LNCaP clone FGC (cell line): ENCODE measurements at regions not wholly inside any gene's neighbourhood (a gene's known extent, or its start where the extent isn't known, plus 50 kb on each side); places are given as distances from the start of the nearest gene placed in this dataset.

Experiments used
- DNase-seq: peaks from one replicate; pipeline ENCODE4 v3.0.0-alpha.2; 2011; ENCODE audit warnings: low read depth
- H3K4me3 ChIP-seq: 2 replicates; pipeline ENCODE4 v1.5.1; 2011; ENCODE audit warnings: mild to moderate bottlenecking, low read depth, low read length, control low read depth
- TF ChIP-seq, protein P1 (sequence below): IDR thresholded peaks from 2 replicates; pipeline ENCODE4 v1.5.1; 2012; ENCODE audit warnings: mild to moderate bottlenecking; ENCODE audit not compliant: control insufficient read depth, insufficient read depth; ENCODE audit errors: extremely low read depth

- TF ChIP-seq, protein P1, sequence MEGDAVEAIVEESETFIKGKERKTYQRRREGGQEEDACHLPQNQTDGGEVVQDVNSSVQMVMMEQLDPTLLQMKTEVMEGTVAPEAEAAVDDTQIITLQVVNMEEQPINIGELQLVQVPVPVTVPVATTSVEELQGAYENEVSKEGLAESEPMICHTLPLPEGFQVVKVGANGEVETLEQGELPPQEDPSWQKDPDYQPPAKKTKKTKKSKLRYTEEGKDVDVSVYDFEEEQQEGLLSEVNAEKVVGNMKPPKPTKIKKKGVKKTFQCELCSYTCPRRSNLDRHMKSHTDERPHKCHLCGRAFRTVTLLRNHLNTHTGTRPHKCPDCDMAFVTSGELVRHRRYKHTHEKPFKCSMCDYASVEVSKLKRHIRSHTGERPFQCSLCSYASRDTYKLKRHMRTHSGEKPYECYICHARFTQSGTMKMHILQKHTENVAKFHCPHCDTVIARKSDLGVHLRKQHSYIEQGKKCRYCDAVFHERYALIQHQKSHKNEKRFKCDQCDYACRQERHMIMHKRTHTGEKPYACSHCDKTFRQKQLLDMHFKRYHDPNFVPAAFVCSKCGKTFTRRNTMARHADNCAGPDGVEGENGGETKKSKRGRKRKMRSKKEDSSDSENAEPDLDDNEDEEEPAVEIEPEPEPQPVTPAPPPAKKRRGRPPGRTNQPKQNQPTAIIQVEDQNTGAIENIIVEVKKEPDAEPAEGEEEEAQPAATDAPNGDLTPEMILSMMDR, result no peak
- no peak for DNase-seq
- H3K4me3 ChIP-seq, result no peak overlapping the region
Observed at GRCh38 chr6:118383924-118384323, 164.2 kb upstream of the PLN start.

DNA sequence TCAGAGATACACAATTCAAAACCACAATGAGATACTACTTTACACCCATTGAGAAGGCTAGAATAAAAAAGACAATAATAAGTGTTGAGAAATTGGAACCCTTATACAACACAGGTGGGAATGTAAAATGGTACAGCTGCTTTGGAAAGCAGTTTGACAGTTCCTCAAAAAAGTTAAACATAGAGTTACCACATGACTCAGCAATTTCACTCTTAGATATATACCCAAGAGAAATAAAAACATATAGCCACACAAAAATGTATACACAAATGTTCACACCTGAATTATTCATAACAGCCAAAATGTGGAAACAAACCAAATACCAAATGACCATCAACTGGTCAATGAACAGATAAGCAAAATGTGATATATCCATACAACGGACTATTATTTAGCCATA, 161.1 kb upstream of the PLN start:
- DNase-seq, result no peak
- TF ChIP-seq, protein P1, result no peak
- H3K4me3 ChIP-seq, result no peak overlapping the region

GRCh38 chr6:118387921-118388701, 160.0 kb upstream of the PLN start:
- H3K4me3 ChIP-seq, result no peak overlapping the region
- TF ChIP-seq, protein P1, result no peak
- no peak for DNase-seq

DNA sequence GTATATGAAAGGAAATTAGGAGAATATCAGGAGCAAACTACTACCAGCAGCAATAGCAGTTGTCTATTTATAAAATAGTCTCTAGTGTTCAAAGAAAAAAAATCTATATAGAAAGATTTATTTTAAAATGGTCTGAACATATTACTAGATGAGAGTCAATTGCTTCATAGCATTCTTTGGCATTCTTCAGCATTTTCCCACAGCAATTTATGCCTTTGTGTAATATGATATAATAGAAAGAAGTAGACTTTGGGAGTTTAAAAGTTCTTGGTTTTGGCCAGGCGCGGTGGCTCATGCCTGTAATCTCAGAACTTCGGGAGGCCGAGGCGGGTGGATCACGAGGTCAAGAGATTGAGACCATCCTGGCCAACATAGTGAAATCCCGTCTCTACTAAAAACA, 157.0 kb upstream of the PLN start:
- TF ChIP-seq, protein P1, result no peak
- DNase-seq, result no peak
- no peak overlapping the region for H3K4me3 ChIP-seq

DNA sequence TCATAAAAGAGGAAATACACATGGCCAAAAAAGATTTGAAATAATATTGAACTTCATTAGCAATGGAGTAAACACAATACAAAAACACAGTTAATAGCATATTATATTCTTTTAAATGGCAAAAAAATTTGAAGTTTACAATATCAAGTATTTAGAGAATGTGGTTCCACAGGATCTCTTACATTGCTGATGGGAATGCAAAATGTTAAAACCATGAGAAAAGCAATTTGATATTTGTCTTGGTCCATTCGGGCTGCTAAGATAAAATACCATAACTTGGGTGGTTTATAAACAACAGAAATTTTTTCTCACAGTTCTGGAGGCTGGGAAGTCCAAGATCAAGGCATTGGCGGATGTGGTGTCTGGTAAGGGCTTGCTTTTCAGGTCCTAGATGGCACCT, 154.0 kb upstream of the PLN start:
- TF ChIP-seq, protein P1, result no peak
- DNase-seq, result no peak
- no peak overlapping the region for H3K4me3 ChIP-seq

GRCh38 chr6:118396969-118397368, 151.1 kb upstream of the PLN start:
- TF ChIP-seq, protein P1, result no peak
- no peak overlapping the region for H3K4me3 ChIP-seq
- DNase-seq, result no peak
